ENCODE measurements at regions not wholly inside any gene's neighbourhood (a gene's known extent, or its start where the extent isn't known, plus 50 kb on each side); places are given as distances from the start of the nearest gene placed in this dataset.

DNA sequence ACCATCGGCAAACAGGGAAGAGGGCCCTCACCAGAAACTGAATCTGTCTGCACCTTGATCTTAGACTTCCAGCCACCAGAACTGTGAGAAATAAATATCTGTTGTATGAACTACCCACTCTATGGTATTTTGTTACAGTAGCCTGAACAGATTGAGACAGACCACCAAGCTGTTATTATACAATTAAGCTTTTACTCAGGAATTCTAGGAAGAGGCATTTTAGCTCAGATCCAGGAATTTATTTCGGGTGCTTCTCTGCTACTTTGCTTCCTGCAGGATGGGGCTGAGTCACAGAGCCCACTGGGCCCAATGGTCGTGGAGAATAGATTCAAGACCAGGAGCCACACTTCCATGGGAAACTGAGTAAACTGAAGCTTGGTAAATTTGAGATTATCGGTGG, 145.5 kb upstream of the PFN2 start:
- no peak for DNase-seq

DNA sequence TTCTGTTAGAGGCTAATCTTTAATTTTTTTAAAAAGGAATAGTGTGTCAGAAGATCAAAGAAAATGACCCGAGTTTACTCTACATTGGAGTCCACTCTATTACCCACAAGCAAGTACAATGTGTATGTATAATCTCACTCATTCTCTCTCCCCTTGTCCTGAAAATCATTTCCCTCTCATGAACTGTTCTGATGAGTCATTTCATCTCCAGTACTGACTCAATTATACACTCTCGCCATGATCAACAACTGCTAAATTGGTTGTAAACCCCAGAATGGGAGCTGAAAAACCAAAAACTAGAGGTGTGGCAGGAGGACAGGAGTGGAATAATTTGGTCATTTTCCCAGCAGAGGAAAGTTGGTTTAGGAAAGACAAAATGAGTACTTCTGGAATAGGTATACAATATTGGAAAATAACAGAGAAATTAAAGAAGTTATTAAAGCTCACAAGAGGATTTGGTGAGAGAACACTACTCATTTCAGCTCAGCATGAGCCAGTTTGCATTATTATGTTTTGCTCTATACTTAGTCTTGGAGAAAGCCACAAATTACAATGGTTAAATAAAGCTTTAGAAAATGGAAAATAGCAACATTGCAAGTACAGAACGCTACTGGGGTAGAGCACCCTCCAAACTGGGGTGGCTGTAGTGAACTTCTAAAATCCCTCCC, 144.3 kb upstream of the PFN2 start:
- DNase-seq = no peak

DNA sequence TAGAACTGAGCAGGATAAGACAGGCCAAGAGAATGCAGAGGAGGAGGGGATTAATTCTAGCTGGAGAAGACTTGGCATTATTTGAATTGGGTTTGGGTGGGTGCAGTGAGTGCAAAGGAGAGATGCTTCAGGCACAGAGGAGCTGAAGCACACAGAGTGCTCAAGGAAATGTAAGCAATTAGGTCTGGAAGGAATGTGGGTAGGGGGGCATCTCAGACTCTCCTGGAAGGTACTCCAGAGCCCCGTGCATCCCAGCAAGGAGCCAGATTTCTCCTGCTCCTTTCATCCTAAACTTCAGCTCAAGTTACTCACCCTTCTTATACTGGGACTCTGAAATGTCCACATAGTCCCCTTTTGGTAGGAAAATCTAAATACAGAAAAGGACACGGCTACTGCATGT, 143.6 kb upstream of the PFN2 start:
- no peak for DNase-seq

DNA sequence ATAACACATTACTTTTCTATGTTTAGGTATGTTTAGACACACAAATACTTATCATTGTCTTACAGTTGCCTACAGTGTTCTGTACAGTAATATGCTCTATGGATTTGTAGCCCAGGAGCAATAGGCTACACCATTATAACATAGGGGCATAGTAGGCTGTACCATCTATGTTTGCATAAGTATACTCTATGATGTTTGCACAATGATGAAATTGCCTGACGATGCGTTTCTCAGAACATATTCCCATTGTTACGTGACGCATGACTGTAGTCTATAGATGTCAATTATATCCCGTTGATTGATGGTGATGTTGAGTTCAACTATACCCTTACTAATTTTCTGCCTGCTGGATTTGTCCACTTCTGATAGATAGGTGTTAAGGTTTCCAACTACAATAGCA, 139.4 kb upstream of the PFN2 start:
- DNase-seq = no peak

DNA sequence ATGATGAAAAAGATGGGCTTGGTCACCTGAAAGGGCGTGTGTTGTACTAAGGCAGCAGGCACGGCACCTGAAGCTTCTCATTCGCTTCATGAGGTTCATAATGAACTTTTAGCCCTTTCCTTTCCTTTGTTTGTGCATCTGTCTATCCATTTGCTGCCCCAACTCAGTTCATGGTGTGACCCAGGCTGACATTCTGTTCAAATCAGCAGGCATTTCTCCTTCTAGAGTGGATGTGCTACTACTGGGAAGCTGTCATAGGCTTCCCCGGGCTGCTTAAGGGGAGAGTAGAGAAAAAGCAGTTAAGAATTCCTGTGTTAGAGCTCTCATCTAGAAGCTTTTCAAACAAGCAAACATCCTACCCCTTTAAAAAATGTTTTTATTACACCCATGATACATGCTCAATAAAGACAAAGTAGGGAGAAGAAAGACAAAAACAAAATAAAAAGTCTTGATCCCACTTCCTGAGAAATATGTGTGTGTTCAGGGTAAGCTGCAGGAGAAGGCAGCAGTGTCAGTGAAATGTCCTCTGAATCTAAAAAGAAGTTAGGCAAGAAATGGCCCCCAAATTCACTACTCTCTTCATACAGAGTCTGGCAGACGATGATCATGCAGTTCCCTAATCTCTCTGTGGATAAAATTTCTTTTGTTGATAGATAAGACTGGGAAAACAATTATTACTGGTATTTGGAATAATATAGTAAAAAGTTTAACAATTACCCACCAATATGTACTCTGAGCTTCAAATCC, 136.9 kb upstream of the PFN2 start:
- DNase-seq = no peak

DNA sequence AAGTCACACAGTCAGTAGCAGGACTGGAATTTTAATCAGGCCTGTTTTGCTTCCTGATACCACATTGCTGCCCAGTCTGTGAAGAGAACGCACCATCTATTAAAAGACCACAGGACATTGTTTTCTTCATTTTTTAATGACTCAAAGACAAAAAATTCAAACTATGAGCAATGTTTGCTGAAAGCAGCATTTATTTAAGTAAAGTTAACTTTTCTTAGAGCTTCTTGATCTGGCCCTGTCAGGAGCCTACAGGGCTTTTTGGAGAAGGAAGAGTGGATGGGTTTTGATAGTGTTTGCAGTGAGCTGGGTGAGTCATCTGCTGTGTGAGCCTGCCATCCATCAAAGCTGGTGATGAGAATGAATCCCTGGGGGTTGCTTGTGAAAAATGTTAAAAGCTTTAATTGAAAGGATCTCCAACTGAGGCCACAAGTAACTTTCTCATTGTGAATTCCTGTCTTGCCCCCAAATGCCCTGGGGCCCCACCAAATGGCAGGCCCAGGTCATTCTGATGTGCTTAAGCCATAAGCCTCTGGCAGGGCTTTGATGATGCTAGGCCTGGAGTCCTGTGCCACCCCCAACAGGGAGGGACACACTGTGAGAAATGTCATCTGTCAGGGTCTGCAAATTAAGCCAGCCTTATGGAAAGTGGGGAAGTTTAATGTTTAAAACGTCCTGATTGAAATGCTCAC, 136.2 kb upstream of the PFN2 start:
- DNase-seq = peak; percentile 29

DNA sequence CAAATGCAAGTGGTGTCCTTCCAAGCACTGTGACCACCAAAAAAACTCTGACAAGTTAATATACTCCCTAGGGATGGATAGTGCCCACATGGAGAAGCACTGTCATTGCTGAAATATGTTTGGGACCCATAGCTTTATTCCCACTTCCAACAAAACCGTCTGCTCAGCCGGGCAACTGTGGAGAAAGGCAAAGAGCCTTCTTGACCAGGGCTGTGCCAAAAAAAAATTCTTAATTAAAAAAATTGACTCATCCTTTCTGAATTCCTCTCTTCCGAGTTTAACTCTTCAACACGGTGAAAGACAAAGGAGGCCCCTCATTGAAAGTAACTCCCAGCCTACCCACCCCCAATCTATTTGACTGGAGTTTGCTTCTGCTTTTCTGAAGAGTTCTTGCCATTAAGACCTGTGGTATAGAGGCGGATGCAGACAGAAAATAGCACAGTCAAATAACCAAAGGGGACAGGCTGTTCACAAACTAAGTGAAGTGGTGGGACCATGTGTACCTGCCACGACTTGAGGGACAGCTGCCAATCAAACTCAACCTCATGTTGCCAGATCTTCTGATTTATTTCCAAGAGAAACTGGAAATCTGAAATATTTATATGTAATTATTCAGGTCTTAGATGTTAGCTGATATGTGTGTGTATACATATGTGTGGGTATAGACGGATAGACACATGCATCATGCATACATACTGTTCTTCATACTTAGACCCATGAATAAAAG, 135.4 kb upstream of the PFN2 start:
- DNase-seq = no peak

DNA sequence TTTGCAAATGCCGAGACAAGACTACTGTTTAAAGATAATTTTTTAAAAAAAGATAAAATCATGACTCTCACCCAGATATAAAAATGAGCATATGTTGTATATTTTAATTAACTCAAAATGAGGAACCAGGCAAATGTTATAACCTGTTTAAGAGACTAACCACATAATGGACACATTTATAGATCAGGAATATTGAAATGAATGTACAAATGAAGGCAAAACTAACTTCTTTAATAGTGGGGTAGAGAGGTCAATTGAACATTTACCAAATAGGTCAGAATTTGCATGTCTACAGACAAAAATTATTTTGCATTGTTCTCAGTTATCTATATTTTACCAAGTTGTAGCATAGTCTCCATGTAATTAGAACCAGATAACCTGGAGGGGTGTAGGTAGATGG, 134.3 kb upstream of the PFN2 start:
- DNase-seq = no peak

DNA sequence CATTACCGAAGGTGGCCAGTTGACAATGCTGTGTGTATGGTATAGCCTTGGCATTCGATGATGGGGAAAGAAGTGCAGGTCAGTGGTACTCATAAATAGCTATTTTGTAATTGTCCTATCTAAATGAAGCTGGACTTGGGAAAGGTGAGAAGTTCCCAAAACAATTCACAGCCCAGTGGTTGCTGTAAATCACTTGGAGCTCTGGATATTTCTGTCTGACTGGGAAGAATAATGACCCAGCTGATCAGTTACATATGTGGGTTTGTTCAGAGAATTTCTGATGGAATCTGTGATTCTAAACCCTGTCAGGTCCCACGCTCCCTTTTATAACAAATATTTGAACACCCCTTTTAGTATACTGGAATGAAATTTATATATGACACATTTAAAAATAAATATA, 133.9 kb upstream of the PFN2 start:
- no peak for DNase-seq

DNA sequence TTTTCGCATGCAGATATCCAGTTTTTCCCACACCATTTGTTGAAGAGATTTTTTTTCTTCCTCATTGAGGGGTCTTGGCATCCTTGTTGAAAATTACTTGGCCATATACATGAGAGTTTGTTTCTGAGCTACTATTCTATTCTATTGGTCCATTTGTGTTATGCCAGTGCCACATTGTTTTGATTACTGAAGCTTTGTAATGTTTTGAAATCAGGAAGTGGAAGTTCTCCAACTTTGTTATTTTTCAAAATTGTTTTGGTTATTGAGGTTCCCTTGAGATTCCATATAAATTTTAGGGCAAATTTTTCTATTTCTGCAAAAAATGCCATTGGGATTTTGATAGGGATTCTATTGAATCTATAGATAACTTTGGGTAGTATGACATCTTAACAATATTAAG, 130.3 kb upstream of the PFN2 start:
- no peak for DNase-seq

DNA sequence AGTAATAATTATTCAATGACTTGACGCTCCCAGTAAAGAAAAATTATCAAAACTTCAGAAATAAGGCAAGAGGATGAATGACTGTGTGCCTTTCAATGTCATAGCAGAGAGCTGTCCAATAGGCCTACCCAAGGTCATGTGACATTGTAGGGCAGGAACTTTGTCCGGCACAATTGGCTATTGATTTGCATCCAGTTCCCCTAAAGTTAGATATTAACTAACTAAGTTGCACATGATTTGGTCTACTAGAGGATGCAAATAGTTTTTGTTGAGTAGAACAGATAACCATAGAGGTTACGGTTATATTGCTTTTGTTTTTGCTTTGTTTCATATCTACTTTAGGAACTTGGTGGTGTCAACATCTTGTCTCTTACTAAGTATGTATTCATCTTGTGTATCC, 127.9 kb upstream of the PFN2 start:
- no peak for DNase-seq

DNA sequence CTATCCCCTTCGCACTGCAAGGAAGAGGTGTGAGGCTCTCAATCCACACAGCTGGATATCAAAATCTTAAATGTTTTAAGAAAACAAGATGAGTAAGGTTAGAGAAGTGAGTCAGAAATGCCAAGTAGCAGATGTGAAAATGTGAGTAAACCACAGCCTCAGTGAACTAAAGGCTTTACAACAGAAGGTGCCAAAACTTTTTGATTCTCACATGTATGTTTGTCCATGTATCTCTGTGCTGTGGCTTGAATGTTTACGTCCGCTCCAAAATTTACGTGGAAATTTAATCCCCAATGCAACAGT, 126.8 kb upstream of the PFN2 start:
- DNase-seq = no peak

DNA sequence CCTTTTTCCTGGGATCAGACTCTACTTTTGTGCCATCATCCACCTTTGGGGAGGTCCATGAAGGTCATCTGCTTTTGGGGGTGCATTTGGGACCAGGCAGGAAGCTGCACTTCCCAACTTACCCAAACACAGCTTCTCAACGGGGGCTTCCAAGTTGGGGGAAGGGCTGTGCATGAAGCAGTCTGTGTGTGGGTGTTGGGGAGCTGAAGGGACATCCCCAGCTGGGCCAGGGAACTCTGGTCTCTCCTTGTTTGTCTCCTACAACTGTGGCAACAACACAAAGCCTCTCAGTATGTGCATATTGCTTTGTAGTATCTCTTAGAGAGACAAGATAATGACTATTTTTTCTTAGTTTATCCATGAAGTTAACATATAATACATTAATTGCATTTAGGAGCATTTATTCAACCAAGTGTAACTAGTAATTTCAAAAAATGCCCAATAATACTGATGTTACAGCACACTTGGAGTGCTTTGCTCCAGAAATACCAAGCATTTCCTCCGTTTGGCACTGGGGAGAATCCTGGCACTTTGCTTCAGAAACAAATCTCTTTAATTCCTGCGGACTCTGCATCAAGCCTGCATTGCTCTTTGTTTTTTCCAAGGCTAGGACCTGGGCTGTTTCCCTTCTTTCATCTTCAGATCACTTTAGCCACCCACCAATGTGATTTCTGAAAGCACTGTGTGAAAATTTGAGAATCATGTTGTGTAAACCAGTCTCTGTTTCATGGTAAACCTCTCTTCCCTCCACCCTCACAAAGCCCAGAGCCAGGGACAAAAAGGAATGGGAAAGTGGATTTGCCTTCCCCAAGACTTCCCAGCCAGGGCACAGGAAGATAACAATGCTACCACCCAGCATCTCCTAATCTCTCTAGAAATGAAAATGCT, 126.2 kb upstream of the PFN2 start:
- no peak for DNase-seq

DNA sequence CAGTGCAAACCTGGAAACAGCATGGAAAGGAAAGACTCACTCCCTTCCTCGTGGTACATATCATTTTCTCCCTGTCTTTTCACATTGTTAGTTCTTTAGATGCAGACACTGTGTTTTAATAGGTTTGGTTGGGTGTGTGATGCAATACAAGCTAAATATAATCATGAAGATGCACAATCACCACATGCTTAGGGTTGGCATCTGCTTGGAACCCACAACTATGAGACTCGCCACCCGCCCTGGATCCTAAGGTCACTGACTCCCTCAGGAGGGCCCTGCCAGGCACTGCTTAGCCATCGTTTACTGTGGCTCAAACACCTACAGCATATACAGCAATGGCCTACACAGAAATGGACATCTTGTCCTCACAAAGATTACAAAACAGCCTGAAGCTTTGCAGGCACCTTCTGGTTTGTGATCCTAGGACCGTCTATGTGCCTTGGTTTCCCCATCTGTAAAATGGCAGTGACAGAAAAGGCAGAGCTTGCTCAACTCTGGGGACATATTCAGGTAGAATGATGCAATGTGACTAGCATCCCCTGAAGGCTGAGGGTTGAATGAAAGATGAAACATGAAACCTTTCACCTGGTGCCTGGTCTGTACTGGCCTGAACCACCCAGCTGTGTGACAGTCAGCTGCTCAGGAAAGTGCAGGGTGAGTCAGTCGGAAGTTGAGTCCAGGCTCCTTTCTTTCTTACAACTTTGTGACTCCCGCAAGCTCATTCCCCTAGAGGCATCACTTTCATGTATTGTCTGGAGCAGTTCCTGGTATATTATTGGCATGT, 123.6 kb upstream of the PFN2 start:
- DNase-seq = no peak

DNA sequence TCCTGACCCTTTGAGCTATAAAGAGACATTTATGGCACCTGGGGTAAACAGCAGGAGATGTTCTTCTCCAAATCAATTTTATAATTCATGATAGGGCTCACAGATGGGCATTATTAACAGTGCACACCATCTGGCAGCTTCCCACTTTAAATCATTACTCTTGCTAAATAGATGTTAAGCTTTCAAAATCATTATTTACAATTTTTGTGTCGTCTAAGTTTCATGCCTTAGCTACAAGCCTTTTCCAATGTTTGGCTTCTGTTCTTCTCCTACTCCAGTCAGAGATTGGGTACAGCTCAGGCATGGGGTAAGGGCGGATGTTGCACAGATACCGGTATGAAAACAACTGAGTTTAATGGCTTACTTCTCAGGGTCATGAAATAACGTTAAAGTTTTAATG, 120.9 kb upstream of the PFN2 start:
- DNase-seq = no peak

DNA sequence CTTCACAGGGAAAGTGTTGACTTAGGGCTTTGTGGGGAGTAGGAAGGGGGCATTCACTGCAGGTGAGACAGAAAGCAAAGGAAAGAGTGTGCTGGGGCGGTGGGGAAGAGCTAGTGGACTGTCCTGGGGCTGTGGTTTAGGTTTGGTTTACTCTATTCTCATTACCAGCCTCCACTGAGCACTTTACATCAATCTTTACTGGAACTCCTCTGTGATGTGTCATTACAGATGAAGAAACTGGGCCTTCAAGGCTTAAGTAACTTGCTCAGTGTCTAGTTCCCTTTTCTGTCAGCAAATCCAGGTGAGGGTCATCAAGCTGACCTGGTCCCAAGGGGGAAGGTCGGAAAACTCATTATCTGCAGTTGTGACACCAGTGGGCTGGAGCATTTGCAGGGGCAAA, 120.2 kb upstream of the PFN2 start:
- DNase-seq = no peak

DNA sequence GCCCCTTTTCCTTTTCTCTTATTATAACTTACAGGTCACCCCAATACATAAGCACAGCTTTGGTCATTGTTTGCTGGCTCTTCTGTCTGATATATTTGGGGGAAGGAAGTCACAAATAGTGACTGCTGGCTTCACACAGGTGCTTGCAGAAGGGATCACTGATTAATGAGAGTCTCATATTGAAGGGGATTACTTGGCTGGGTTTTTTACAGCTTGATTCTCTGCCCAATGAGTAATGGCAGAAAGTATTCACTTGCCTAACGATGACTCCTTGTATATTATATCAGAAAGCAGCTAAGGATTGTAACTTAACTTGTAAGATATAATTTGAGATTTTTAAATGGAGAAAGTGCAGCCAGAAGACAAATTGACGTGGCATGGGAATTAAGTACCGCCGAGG, 119.3 kb upstream of the PFN2 start:
- no peak for DNase-seq

DNA sequence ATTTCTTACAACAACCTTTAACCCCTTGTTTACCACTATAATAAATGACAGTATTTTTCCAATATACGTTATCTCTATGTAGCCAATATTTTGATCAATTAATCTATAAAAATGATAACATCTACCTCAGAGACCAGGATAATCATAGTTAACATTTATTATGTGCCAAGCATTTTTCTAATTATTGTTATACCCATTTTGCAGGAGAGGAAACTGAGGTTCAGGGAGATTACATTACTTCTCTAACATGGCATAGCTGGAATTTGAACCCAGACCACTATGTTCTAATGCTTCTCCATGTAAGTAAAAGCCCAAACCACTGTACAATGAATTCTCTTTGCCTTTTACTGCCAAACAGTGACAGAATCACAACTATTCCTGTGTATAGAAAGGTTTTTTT, 113.4 kb upstream of the PFN2 start:
- no peak for DNase-seq

DNA sequence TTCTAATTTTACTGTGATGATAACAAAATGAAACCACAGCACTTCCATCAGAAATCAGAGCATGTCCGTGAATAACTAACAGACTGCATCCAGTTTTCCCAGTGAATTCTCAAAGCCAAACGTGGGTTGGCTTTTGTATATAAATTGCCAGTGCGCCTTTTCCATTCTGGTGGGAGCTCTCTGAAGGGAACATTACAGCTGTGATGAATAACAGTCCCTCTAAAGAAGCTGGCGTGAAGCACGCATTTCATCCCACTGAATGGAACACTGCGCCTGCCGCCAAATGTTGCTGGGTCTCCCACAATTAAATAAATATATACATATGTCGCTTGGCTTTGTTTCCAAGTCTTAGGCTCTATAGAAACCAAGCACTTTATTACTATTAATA, 113.0 kb upstream of the PFN2 start:
- DNase-seq = no peak

DNA sequence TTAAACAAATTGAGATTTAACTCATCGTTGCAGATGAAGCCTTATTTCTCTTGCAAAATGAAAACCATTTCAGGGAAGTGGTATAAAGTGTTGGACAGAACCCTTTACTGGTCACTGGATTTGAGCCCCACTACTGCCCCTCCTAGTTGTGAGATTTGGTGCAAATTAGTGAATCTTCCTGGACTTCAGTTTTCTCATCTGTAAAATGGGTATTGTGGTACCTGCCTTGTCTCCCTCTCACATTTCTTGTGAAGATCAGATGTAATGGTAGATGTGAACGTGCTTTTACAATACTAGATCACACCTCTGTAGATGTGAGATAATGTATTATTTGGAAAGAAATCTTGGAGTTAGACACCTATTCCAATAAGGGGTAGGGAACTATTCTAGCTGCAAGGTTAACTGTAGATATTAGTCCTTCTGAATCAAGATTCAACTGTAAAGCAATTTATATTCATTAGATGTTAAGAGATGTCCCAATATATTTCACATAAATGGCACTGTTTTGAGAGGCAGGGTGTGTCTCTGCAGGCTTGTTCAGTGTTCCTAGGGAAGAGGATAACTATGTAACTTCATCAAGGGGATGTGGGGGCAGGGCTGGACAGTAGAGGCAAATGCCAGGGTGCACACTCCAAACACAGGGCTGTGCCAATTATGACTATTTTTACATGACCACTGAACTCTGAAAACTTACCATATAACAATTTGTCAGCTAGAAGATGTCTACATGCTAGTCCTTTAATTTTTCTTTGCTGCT, 112.4 kb upstream of the PFN2 start:
- no peak for DNase-seq

DNA sequence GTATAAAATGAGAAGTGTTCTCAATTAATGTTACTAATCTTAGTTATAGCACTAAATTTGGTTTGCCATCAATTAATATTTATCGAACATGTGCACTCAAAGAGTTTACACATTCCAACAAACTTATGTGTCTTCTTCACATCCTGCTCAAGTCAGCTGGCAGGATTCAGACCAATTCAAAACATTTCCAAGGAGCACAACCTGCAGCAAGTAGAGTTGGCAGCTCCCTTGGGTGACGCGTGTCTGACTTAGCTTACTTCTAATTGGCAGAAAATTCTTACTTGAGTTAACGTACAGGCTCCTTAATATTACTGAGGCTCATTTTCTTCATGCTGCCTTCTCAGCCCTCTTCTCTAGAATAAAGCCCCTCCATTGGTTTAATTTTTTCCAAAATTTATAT, 110.4 kb upstream of the PFN2 start:
- no peak for DNase-seq
